Astrocyte of the cerebellum (primary cell): ENCODE measurements at regions not wholly inside any gene's neighbourhood (a gene's known extent, or its start where the extent isn't known, plus 50 kb on each side); places are given as distances from the start of the nearest gene placed in this dataset.

Source experiments
- DNase-seq: peaks from one replicate; pipeline ENCODE4 v3.0.0-alpha.2; 2011; ENCODE audit warnings: low read depth
- H3K4me3 ChIP-seq: 2 replicates; pipeline ENCODE4 v1.5.1; 2011; ENCODE audit warnings: mild to moderate bottlenecking, low read depth, low read length, moderate library complexity
- CTCF ChIP-seq: IDR thresholded peaks from 2 replicates; pipeline ENCODE4 v1.5.1; 2012; ENCODE audit warnings: low read length, low read depth, moderate library complexity, mild to moderate bottlenecking; ENCODE audit errors: missing control alignments
- in situ Hi-C: cut with HindIII; loops from 2 replicates; pipeline ENCODE4 v1.10.0; 2017; ENCODE audit warnings: low sequenced_read_pairs

- in situ Hi-C loops, result no loop called here
- no peak overlapping the region for H3K4me3 ChIP-seq
- TF ChIP-seq CTCF, result no peak
- DNase-seq, result no peak
Measured at GRCh38 chr7:52842202-52842900, 193.1 kb upstream of the POM121L12 start.

GRCh38 chr7:52838981-52839411 is 196.4 kb upstream of the POM121L12 start:
- no peak for TF ChIP-seq CTCF
- peak; percentile 79 for DNase-seq
- no peak overlapping the region for H3K4me3 ChIP-seq
- in situ Hi-C loops, result no loop called here

DNA sequence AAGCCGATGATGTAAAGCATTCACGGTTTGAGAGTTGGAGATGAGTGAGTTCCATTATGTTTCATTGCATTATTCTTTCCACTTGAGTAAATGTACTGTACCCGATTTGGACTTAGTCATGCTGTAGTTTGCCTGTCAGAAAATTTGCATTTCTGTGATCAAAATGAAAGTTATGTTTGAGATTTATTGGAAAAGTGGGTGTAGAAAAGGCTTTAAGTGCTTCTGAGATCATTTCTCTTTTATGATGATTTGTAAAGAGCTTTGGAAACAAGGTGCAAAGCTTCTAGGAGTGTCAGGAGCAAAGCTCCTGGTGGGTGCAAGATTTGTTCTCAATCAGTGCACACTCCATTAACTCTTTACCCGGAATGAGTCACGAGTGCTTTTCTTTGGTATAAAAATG is 204.1 kb upstream of the POM121L12 start:
- in situ Hi-C loops, result no loop called here
- peak overlapping the region; percentile 11 for H3K4me3 ChIP-seq
- DNase-seq, result peak; percentile 55
- TF ChIP-seq CTCF, result no peak

DNA sequence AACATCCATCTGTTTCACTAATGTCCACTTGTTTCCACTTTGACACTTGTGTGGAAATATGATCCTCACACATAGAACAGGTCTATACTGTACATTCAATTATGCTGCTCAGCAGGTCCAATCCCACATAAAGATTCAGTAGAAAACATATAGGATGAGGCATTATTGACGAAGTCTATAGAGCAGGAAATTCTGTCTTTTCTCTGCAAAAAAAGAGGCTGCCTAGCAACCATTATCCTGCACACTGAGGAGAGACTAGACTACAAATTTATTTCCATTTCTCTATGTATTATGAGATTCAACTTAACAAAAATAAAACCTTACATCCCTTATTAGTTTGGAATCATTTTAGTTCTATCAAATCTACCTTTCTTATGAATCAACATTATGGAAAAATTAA is 204.6 kb upstream of the POM121L12 start:
- in situ Hi-C loops, result no loop called here
- TF ChIP-seq CTCF, result no peak

DNA sequence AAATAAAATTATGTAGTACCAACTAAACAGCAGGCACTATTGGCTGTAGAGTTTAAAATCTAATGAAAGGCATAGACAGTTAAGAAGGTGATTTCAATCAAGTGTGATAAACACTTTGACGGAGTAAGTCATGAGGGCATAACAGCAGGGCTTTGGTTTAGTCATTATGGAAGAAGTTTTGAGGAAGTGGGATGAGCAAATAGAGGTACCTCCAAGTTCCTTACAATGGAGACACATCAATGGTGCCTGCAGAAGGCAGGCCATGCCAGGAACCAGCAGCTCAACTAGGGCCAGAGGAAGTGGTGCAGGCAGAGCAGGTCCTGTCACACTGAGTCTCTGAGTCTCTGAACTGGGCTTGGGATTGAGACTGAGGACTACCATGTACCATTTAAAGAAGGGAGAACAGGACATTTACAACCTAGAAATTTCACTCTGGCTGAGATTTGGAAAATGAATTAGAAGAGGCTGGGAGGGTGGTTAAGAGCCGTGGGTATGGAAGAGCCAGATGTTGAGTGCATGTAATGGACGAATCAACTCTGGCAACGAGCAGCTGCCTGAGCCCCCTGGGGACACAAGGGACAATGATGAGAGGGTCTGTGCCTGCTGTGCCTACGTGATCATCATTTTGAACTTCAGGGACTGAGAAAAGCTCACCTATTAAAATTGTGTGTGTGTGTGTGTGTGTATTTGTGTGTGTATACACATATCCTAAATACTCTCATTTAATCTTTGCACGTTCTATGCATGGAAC is 208.7 kb upstream of the POM121L12 start:
- DNase-seq, result no peak
- no peak overlapping the region for H3K4me3 ChIP-seq
- in situ Hi-C loops, result no loop called here
- TF ChIP-seq CTCF, result no peak

More for the DNA sequence above, 204.6 kb upstream of the POM121L12 start:
- no peak for DNase-seq
- no peak overlapping the region for H3K4me3 ChIP-seq

GRCh38 chr7:52825611-52826010 is 209.8 kb upstream of the POM121L12 start:
- TF ChIP-seq CTCF, result no peak
- H3K4me3 ChIP-seq, result no peak overlapping the region
- in situ Hi-C loops, result no loop called here
- no peak for DNase-seq
